GM06990 (cell line): ENCODE measurements at regions not wholly inside any gene's neighbourhood (a gene's known extent, or its start where the extent isn't known, plus 50 kb on each side); places are given as distances from the start of the nearest gene placed in this dataset.

Experiments
- DNase-seq: peaks from one replicate; pipeline ENCODE4 v3.0.0-alpha.2; 2011; ENCODE audit not compliant: insufficient read length; ENCODE audit errors: extremely low read depth
- H3K27me3 ChIP-seq: replicated peaks from 2 replicates; pipeline ENCODE4 v1.6.0; 2011; ENCODE audit warnings: low read length; ENCODE audit not compliant: control insufficient read depth, insufficient read depth
- H3K36me3 ChIP-seq: 2 replicates; pipeline ENCODE4 v1.5.1; 2011; ENCODE audit warnings: low read length; ENCODE audit not compliant: control insufficient read depth, insufficient read depth
- H3K4me3 ChIP-seq: replicated peaks from 2 replicates; pipeline ENCODE4 v1.5.1; 2011; ENCODE audit warnings: low read depth, mild to moderate bottlenecking, control low read depth, low read length
- CTCF ChIP-seq: IDR thresholded peaks from 2 replicates; pipeline ENCODE4 v1.5.1; 2011; ENCODE audit warnings: low read length, control low read depth, mild to moderate bottlenecking, inconsistent platforms; ENCODE audit not compliant: insufficient read depth, poor library complexity, severe bottlenecking

- H3K4me3 ChIP-seq = no peak overlapping the region
These were observed 627.2 kb upstream of the SLITRK6 start for GRCh38 chr13:86426437-86426836.

GRCh38 chr13:86429756-86430155 is 630.5 kb upstream of the SLITRK6 start:
- Histone ChIP-seq H3K27me3 (no peaks in the 10 kb centered on the region), H3K36me3 (no peaks in the 10 kb centered on the region), H3K4me3 (no peak overlapping the region)
- no peak for TF ChIP-seq CTCF
- no peak for DNase-seq

More at GRCh38 chr13:86426437-86426836, 627.2 kb upstream of the SLITRK6 start:
- H3K36me3 ChIP-seq = no peaks in the 10 kb centered on the region
- no peak for TF ChIP-seq CTCF
- no peaks in the 10 kb centered on the region for H3K27me3 ChIP-seq
- DNase-seq = no peak

GRCh38 chr13:86438034-86438433 is 638.8 kb upstream of the SLITRK6 start:
- no peak for TF ChIP-seq CTCF
- DNase-seq = no peak

DNA sequence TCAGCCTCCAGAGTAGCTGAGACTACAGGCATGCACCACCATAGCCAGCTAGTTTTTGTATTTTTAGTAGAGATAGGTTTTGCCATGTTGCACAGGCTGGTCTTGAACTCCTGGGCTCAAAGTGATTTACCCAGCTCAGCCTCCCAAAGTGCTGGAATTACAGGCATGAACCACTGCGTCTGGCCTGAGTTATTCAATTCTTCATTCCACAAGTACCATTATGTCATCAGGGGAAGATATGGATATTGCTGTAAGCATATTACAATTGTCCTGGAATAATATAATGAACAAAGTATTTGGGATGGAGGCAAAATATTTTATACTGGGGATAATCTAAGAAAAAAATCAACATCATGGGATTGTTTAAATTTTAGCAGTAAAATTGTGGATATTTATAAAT is 646.0 kb upstream of the SLITRK6 start:
- Histone ChIP-seq H3K4me3 (no peak overlapping the region), H3K36me3 (no peaks in the 10 kb centered on the region), H3K27me3 (no peaks in the 10 kb centered on the region)
- TF ChIP-seq CTCF = no peak
- DNase-seq = no peak

More at GRCh38 chr13:86438034-86438433, 638.8 kb upstream of the SLITRK6 start:
- Histone ChIP-seq H3K36me3 (no peaks in the 10 kb centered on the region), H3K4me3 (no peak overlapping the region), H3K27me3 (no peaks in the 10 kb centered on the region)

DNA sequence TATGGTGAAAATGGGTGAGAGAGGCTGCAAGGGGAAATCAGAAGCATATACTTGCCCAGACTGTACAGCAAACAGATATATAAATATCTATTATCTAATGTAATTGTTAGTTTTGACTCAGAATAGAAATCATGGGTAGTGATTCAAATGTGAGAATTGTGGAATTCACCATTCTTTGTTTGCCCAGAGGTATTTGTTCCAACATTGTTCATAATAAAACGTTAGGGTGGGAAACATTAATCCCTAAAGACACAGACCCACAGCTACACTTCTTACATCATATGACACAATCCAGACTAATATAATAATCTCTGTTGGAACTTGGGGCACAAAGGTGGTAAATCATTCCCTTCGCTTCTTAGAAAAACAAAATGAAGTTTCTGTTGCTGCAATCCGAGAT is 646.5 kb upstream of the SLITRK6 start:
- no peak for TF ChIP-seq CTCF
- Histone ChIP-seq H3K4me3 (no peak overlapping the region), H3K36me3 (no peaks in the 10 kb centered on the region), H3K27me3 (no peaks in the 10 kb centered on the region)
- DNase-seq = no peak

GRCh38 chr13:86446311-86446710 is 647.1 kb upstream of the SLITRK6 start:
- TF ChIP-seq CTCF = no peak
- no peak for DNase-seq
- no peak overlapping the region for H3K4me3 ChIP-seq
- no peaks in the 10 kb centered on the region for H3K36me3 ChIP-seq
- no peaks in the 10 kb centered on the region for H3K27me3 ChIP-seq
